CD4-positive, CD25-positive, alpha-beta regulatory T cell (primary cell): ENCODE measurements at regions not wholly inside any gene's neighbourhood (a gene's known extent, or its start where the extent isn't known, plus 50 kb on each side); places are given as distances from the start of the nearest gene placed in this dataset.
A peak's percentile ranks its signal among the peaks of the same experiment; 100 is the strongest.

Experiments used
- ATAC-seq, 2 donors: fragments of 150-1000 bp; cut with Tn5 transposase; one replicate each; pipeline ENCODE4 v1.10.0; 2021; ENCODE audit warnings: low read depth in 2 of 2, moderate number of reproducible peaks in 2 of 2, moderate library complexity in 1 of 2
- DNase-seq, 3 donors: peaks; one replicate each; pipeline versions ENCODE4 v3.0.0 to v3.0.0-alpha.2; 2012 to 2022; ENCODE audit warnings: mixed read lengths in 1 of 3
- H3K27ac ChIP-seq: one replicate; pipeline ENCODE4 v1.7.0; 2013; ENCODE audit warnings: mild to moderate bottlenecking, low read length; ENCODE audit not compliant: insufficient read depth, poor library complexity, severe bottlenecking
- H3K27me3 ChIP-seq: one replicate; pipeline ENCODE4 v1.7.0; 2013; ENCODE audit warnings: low read length; ENCODE audit not compliant: control insufficient read depth, insufficient read depth
- H3K36me3 ChIP-seq: one replicate; pipeline ENCODE4 v1.7.0; 2013; ENCODE audit warnings: mild to moderate bottlenecking, low read length, moderate library complexity; ENCODE audit not compliant: control insufficient read depth, insufficient read depth
- H3K4me1 ChIP-seq: 2 replicates; pipeline ENCODE4 v1.7.0; 2013; ENCODE audit warnings: mild to moderate bottlenecking, low read length; ENCODE audit not compliant: insufficient read depth, control insufficient read depth, poor library complexity, severe bottlenecking
- H3K4me3 ChIP-seq: one replicate; pipeline ENCODE4 v1.7.0; 2013; ENCODE audit warnings: low read depth, mild to moderate bottlenecking, low read length, moderate library complexity
- H3K9me3 ChIP-seq, 2 experiments: 1 replicate in 1 of 2; 2 replicates in 1 of 2; pipeline ENCODE4 v1.7.0; 2013; ENCODE audit warnings: low read length in 2 of 2, mild to moderate bottlenecking in 1 of 2, moderate library complexity in 1 of 2; ENCODE audit not compliant: control insufficient read depth in 2 of 2
- H3K27ac Mint-ChIP-seq, 3 donors: one replicate each; pipeline ENCODE4 v1.8.0; 2020 to 2022; ENCODE audit warnings: mild to moderate bottlenecking in 3 of 3, mixed read lengths in 3 of 3, moderate library complexity in 2 of 3
- H3K27me3 Mint-ChIP-seq: one replicate; pipeline ENCODE4 v1.8.0; 2022; ENCODE audit warnings: mild to moderate bottlenecking, mixed read lengths
- H3K36me3 Mint-ChIP-seq: one replicate; pipeline ENCODE4 v1.8.0; 2020; ENCODE audit warnings: mixed read lengths
- H3K4me1 Mint-ChIP-seq, 4 donors: one replicate each; pipeline ENCODE4 v1.8.0; 2020 to 2022; ENCODE audit warnings: mixed read lengths in 4 of 4, mild to moderate bottlenecking in 1 of 4
- H3K4me3 Mint-ChIP-seq, 4 donors: one replicate each; pipeline ENCODE4 v1.8.0; 2020 to 2022; ENCODE audit warnings: mild to moderate bottlenecking in 4 of 4, mixed read lengths in 4 of 4, moderate library complexity in 3 of 4
- H3K9me3 Mint-ChIP-seq, 7 donors: one replicate each; pipeline ENCODE4 v1.8.0; 2020 to 2022; ENCODE audit warnings: mixed read lengths in 7 of 7, mild to moderate bottlenecking in 3 of 7, moderate library complexity in 2 of 7

GRCh38 chr18:43482136-43482535, 204.8 kb upstream of the SYT4 start:
- Mint-ChIP-seq H3K36me3 (no peaks in the 10 kb centered on the region), H3K27me3 (no peaks in the 10 kb centered on the region), H3K4me3 (no peak overlapping the region), H3K4me1 (no peaks in the 10 kb centered on the region), H3K9me3 (peaks cover 0 to 23% (median 7%) of the 10 kb centered on the region in 7 donors), H3K27ac (no peak overlapping the region)
- DNase-seq (no peak), ATAC-seq (no peak)
- Histone ChIP-seq H3K9me3 (peaks cover 10 to 15% of the 10 kb centered on the region in 2 experiments), H3K27me3 (no peaks in the 10 kb centered on the region), H3K4me3 (no peak overlapping the region), H3K27ac (no peak overlapping the region), H3K36me3 (no peaks in the 10 kb centered on the region), H3K4me1 (no peaks in the 10 kb centered on the region)

GRCh38 chr18:43482600-43482999, 205.3 kb upstream of the SYT4 start:
- peaks cover 10 to 15% of the 10 kb centered on the region in 2 experiments for H3K9me3 ChIP-seq
- H3K27ac ChIP-seq = no peak overlapping the region
- Mint-ChIP-seq H3K27ac (no peak overlapping the region), H3K4me1 (no peaks in the 10 kb centered on the region), H3K27me3 (no peaks in the 10 kb centered on the region), H3K4me3 (no peak overlapping the region), H3K36me3 (no peaks in the 10 kb centered on the region), H3K9me3 (peaks cover 0 to 23% (median 7%) of the 10 kb centered on the region in 7 donors)
- H3K4me3 ChIP-seq = no peak overlapping the region
- no peaks in the 10 kb centered on the region for H3K36me3 ChIP-seq
- H3K4me1 ChIP-seq = no peaks in the 10 kb centered on the region
- no peaks in the 10 kb centered on the region for H3K27me3 ChIP-seq
- ATAC-seq (no peak), DNase-seq (no peak)

GRCh38 chr18:43484710-43485109, 207.4 kb upstream of the SYT4 start:
- ATAC-seq = no peak
- Histone ChIP-seq H3K4me1 (no peaks in the 10 kb centered on the region), H3K4me3 (no peak overlapping the region), H3K27ac (no peak overlapping the region), H3K9me3 (peaks cover 10 to 15% of the 10 kb centered on the region in 2 experiments), H3K36me3 (no peaks in the 10 kb centered on the region), H3K27me3 (no peaks in the 10 kb centered on the region)
- no peak overlapping the region for H3K4me3 Mint-ChIP-seq
- H3K27ac Mint-ChIP-seq = no peak overlapping the region
- no peaks in the 10 kb centered on the region for H3K4me1 Mint-ChIP-seq
- no peak for DNase-seq
- H3K9me3 Mint-ChIP-seq = peaks cover 0 to 33% (median 5%) of the 10 kb centered on the region in 7 donors
- no peaks in the 10 kb centered on the region for H3K27me3 Mint-ChIP-seq
- H3K36me3 Mint-ChIP-seq = no peaks in the 10 kb centered on the region

GRCh38 chr18:43485545-43485963, 208.3 kb upstream of the SYT4 start:
- Mint-ChIP-seq H3K36me3 (no peaks in the 10 kb centered on the region), H3K9me3 (peaks cover 0 to 34% (median 5%) of the 10 kb centered on the region in 7 donors), H3K4me3 (no peak overlapping the region), H3K4me1 (no peaks in the 10 kb centered on the region), H3K27me3 (no peaks in the 10 kb centered on the region), H3K27ac (no peak overlapping the region)
- no peaks in the 10 kb centered on the region for H3K4me1 ChIP-seq
- no peaks in the 10 kb centered on the region for H3K36me3 ChIP-seq
- no peak for DNase-seq
- no peak overlapping the region for H3K27ac ChIP-seq
- no peaks in the 10 kb centered on the region for H3K27me3 ChIP-seq
- H3K4me3 ChIP-seq = no peak overlapping the region
- H3K9me3 ChIP-seq = peaks cover 10 to 15% of the 10 kb centered on the region in 2 experiments
- no peak for ATAC-seq

- no peaks in the 10 kb centered on the region for H3K27me3 ChIP-seq
- no peaks in the 10 kb centered on the region for H3K4me1 ChIP-seq
- DNase-seq (peak in 1 of 3 donors; percentile 16), ATAC-seq (no peak)
- no peak overlapping the region for H3K4me3 Mint-ChIP-seq
- H3K36me3 ChIP-seq = no peaks in the 10 kb centered on the region
- H3K36me3 Mint-ChIP-seq = no peaks in the 10 kb centered on the region
- H3K9me3 Mint-ChIP-seq = peaks cover 0 to 30% (median 4%) of the 10 kb centered on the region in 7 donors
- H3K27ac Mint-ChIP-seq = no peak overlapping the region
- no peak overlapping the region for H3K27ac ChIP-seq
- no peaks in the 10 kb centered on the region for H3K4me1 Mint-ChIP-seq
- no peaks in the 10 kb centered on the region for H3K27me3 Mint-ChIP-seq
- no peak overlapping the region for H3K4me3 ChIP-seq
- peaks cover 10 to 15% of the 10 kb centered on the region in 2 experiments for H3K9me3 ChIP-seq
Observed at GRCh38 chr18:43486462-43486861, 209.2 kb upstream of the SYT4 start.

- Mint-ChIP-seq H3K27ac (no peak overlapping the region), H3K27me3 (no peaks in the 10 kb centered on the region), H3K4me1 (no peaks in the 10 kb centered on the region), H3K4me3 (no peak overlapping the region), H3K9me3 (peaks cover 2 to 26% (median 6%) of the 10 kb centered on the region in 7 donors), H3K36me3 (no peaks in the 10 kb centered on the region)
- Histone ChIP-seq H3K4me1 (no peaks in the 10 kb centered on the region), H3K4me3 (no peak overlapping the region), H3K27me3 (no peaks in the 10 kb centered on the region), H3K9me3 (peaks cover 0 to 8% of the 10 kb centered on the region in 2 experiments), H3K36me3 (no peaks in the 10 kb centered on the region), H3K27ac (no peak overlapping the region)
- DNase-seq (no peak), ATAC-seq (no peak)
Observed at GRCh38 chr18:43501099-43501498, 223.8 kb upstream of the SYT4 start.

GRCh38 chr18:43506935-43507334, 229.6 kb upstream of the SYT4 start:
- H3K27me3 Mint-ChIP-seq = no peaks in the 10 kb centered on the region
- H3K9me3 Mint-ChIP-seq = peaks cover 5 to 37% (median 14%) of the 10 kb centered on the region in 7 donors
- DNase-seq (no peak), ATAC-seq (no peak)
- H3K27ac ChIP-seq = no peak overlapping the region
- H3K4me1 ChIP-seq = no peaks in the 10 kb centered on the region
- peaks cover 8 to 10% of the 10 kb centered on the region in 2 experiments for H3K9me3 ChIP-seq
- no peak overlapping the region for H3K4me3 ChIP-seq
- no peaks in the 10 kb centered on the region for H3K4me1 Mint-ChIP-seq
- no peaks in the 10 kb centered on the region for H3K27me3 ChIP-seq
- H3K27ac Mint-ChIP-seq = no peak overlapping the region
- no peaks in the 10 kb centered on the region for H3K36me3 Mint-ChIP-seq
- no peak overlapping the region for H3K4me3 Mint-ChIP-seq
- H3K36me3 ChIP-seq = no peaks in the 10 kb centered on the region

GRCh38 chr18:43507842-43508481, 230.7 kb upstream of the SYT4 start:
- H3K4me1 ChIP-seq = no peaks in the 10 kb centered on the region
- H3K27me3 ChIP-seq = no peaks in the 10 kb centered on the region
- Mint-ChIP-seq H3K27ac (no peak overlapping the region), H3K4me1 (no peaks in the 10 kb centered on the region), H3K4me3 (no peak overlapping the region), H3K9me3 (peaks cover 5 to 37% (median 14%) of the 10 kb centered on the region in 7 donors), H3K27me3 (no peaks in the 10 kb centered on the region), H3K36me3 (no peaks in the 10 kb centered on the region)
- no peak overlapping the region for H3K4me3 ChIP-seq
- no peak for DNase-seq
- no peak for ATAC-seq
- H3K36me3 ChIP-seq = no peaks in the 10 kb centered on the region
- H3K9me3 ChIP-seq = peaks cover 8 to 10% of the 10 kb centered on the region in 2 experiments
- no peak overlapping the region for H3K27ac ChIP-seq
